IPS-18a (cell line): ENCODE measurements at regions not wholly inside any gene's neighbourhood (a gene's known extent, or its start where the extent isn't known, plus 50 kb on each side); places are given as distances from the start of the nearest gene placed in this dataset.
A peak's percentile ranks its signal among the peaks of the same experiment; 100 is the strongest.

Experiments
- H3K27ac ChIP-seq: one replicate; pipeline ENCODE4 v1.5.1; 2013; ENCODE audit warnings: low read length
- H3K27me3 ChIP-seq: one replicate; pipeline ENCODE4 v1.6.1; 2013; ENCODE audit warnings: mild to moderate bottlenecking, low read length; ENCODE audit not compliant: control insufficient read depth, insufficient read depth
- H3K36me3 ChIP-seq: one replicate; pipeline ENCODE4 v1.6.1; 2013; ENCODE audit warnings: low read depth, low read length; ENCODE audit not compliant: control insufficient read depth
- H3K4me1 ChIP-seq: one replicate; pipeline ENCODE4 v1.6.1; 2013; ENCODE audit warnings: low read depth, low read length; ENCODE audit not compliant: control insufficient read depth
- H3K4me3 ChIP-seq: one replicate; pipeline ENCODE4 v1.5.1; 2013; ENCODE audit warnings: low read length
- H3K9ac ChIP-seq: one replicate; pipeline ENCODE4 v1.6.1; 2013; ENCODE audit warnings: mild to moderate bottlenecking, low read length, moderate library complexity
- H3K9me3 ChIP-seq: one replicate; pipeline ENCODE4 v1.6.1; 2013; ENCODE audit warnings: low read depth, low read length; ENCODE audit not compliant: control insufficient read depth

DNA sequence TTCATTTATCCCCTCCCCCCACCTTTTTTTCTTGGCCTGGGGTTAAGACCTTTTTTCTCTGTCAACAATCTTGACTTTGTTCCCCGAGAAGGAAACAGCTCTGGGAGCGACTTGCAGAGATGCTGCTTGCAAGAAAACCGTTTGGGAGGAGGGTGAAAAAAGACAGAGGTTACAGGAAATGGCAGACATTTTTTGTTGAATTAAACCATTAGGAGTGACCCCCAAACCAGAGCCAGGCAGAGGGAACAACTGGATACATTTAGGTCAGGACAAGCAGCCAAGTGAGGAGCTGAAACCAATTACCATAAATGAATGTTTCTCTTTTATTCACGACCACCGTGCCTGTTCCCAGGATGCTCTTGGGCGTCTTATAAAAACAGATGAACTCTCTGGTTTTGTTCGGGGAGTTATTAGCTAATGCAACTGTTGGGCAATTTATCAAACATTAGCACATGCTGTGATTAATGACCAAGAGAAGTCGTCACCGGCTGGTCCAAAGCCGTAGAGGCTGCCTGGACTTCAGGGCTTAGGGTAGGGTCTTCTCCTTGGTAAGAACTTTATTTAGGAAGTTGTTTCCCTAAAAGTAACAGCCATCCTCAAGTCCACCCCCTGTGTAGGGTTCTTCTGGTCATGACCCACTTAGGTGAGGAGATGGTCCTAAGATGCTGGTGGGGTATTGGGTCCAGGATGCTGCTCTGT lies 141.0 kb downstream of the FOXD2 start:
- Histone ChIP-seq H3K27ac (no peak overlapping the region), H3K9ac (no peak overlapping the region), H3K4me3 (no peak overlapping the region), H3K36me3 (no peaks in the 10 kb centered on the region), H3K9me3 (no peaks in the 10 kb centered on the region), H3K4me1 (peaks cover 16% of the 10 kb centered on the region), H3K27me3 (no peaks in the 10 kb centered on the region)

DNA sequence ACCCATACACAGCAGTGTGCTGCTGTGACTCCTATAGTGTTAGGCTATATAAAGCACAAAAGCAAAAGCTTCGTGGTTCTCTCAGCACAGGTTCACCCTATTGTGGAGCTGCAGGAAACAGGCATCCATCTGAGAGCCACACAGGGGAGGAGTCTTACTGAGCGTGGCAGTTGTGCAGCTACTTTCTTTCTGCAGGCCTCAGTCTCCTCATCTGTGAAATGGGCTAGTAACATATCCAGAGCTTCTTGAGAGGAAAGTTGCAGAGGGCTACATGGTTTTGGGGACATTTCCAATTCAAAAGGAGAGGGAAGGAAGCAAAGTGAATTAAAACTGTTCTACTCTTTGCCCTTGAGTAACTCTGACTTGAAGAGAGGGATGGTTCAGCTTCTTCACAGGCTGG lies 142.0 kb downstream of the FOXD2 start:
- Histone ChIP-seq H3K36me3 (no peaks in the 10 kb centered on the region), H3K9me3 (no peaks in the 10 kb centered on the region), H3K27me3 (no peaks in the 10 kb centered on the region), H3K4me3 (no peak overlapping the region), H3K9ac (no peak overlapping the region), H3K4me1 (peaks cover 16% of the 10 kb centered on the region), H3K27ac (no peak overlapping the region)

DNA sequence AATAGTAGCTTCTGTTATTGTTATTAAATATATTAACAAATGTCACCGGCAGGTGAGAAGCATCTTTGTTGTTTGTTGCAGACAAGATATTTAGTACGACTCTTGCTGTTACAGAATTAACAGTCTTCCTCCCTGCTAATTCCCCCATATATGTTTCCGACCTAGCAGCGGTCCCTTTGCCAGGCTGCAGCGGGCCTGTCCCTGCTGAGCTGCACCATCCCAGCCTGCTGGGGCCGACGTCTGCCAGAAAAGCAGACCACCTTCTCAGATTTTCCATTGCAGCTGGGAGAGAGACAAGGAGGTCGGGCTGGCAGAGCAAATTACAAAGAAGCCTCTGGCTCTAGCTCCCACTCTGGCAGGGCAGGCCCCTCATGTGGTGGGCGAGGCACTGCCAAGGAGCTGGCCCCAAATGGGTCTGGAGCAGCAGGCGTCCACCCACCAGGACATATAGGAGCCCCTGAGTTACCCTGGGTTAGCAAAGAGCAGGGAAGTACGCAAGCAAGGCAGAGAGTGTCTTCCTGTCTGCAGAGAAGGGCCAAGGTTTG lies 142.7 kb downstream of the FOXD2 start:
- H3K27ac ChIP-seq: no peak overlapping the region
- no peak overlapping the region for H3K9ac ChIP-seq
- no peak overlapping the region for H3K4me3 ChIP-seq
- peaks cover 16% of the 10 kb centered on the region for H3K4me1 ChIP-seq
- H3K27me3 ChIP-seq: no peaks in the 10 kb centered on the region
- no peaks in the 10 kb centered on the region for H3K36me3 ChIP-seq
- H3K9me3 ChIP-seq: no peaks in the 10 kb centered on the region

DNA sequence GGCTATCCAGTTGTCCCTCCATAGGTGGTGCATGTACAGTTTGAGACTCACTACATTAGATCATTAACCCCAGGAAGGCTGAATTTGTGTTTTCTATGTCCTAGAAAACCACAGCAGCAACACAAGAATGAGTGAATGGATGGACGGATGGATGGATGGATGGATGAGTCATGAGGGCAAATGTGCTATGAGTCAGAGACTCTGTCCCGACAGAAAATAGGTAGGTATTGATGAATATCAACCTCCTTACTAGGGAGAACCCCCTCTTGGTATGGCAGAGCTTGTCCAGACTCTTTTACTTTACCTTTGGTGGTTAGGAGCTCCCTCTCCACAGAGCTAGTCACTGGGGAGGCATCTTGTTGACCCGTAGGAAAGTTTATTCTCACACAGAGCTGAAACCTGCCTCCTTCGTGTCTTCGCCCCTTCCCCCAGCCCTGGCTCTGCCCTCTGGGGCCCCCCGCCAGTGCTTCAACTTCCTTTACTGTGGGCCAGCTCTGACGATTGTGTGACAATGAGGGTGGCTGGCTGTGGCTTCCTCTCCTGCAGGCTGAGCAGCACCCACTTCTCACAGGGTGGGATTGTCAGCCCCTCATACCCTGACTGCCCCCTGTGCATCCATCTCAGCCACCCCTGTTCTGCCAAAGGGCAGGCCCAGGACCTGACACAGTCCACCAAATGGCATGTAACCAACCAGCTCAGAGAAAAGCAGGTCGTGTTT lies 145.2 kb downstream of the FOXD2 start:
- H3K9me3 ChIP-seq: no peaks in the 10 kb centered on the region
- peaks cover 11% of the 10 kb centered on the region for H3K4me1 ChIP-seq
- no peak overlapping the region for H3K4me3 ChIP-seq
- H3K27ac ChIP-seq: no peak overlapping the region
- H3K9ac ChIP-seq: no peak overlapping the region
- no peaks in the 10 kb centered on the region for H3K36me3 ChIP-seq
- H3K27me3 ChIP-seq: no peaks in the 10 kb centered on the region

DNA sequence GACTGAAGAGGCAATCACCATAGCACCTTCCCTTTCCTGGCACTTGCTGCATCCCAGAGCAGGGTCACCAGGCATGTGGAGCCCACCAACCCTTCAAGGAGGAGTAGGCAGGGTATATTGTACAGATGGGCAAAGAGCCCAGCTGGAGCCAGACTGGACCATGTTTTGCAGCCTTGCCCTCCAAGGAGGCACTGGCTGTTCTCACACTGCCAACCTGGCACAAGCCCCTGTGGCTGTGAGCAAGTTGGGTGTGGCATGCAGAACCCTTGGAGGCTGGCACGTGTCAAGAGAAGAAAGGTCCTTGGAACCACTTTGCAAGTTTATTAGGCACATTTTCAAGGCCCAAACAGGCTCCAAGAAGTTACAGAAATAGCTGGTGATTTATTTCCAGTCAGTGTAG lies 146.4 kb downstream of the FOXD2 start:
- Histone ChIP-seq H3K27ac (no peak overlapping the region), H3K4me1 (peaks cover 3% of the 10 kb centered on the region), H3K27me3 (no peaks in the 10 kb centered on the region), H3K9me3 (no peaks in the 10 kb centered on the region), H3K9ac (no peak overlapping the region), H3K4me3 (no peak overlapping the region), H3K36me3 (no peaks in the 10 kb centered on the region)

DNA sequence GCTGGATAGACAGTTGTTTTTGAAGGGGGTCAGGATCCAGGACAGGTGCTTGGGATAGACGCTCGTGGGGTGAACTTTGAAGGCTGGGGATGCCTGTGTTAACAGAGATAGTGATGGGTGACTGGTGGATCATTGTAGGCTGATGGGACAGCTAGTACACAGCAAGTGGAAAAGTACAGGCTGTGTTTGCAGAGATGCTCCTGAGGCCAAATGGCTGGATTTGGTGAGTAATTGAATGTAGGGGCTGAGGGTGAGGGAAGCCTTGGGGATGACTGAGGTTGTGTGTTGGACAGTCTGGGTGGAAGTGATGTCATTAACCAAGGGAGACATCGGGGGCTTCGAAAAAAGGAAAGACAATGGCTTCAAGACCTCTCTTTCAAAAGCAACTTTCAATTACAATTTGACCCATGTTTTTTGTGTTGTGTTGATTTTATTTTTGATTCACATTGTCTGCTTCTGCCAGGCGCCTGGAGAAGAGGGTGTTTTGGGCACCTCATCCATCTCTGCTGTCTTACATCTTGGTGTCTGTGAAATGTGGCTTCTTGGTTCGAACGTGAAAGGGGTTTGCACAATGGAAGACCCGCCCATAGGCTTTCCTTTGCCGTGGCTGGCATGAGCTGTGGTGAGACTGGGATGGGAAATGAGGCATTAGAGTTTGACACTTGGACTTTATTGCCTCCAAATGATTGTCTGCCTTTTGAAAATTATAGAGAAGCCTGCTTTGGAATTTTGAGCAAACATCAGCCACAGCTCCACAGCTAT lies 147.5 kb downstream of the FOXD2 start:
- no peak overlapping the region for H3K4me3 ChIP-seq
- no peak overlapping the region for H3K9ac ChIP-seq
- no peaks in the 10 kb centered on the region for H3K36me3 ChIP-seq
- H3K27me3 ChIP-seq: peaks cover 4% of the 10 kb centered on the region
- H3K4me1 ChIP-seq: peaks cover 3% of the 10 kb centered on the region
- no peak overlapping the region for H3K27ac ChIP-seq
- no peaks in the 10 kb centered on the region for H3K9me3 ChIP-seq

DNA sequence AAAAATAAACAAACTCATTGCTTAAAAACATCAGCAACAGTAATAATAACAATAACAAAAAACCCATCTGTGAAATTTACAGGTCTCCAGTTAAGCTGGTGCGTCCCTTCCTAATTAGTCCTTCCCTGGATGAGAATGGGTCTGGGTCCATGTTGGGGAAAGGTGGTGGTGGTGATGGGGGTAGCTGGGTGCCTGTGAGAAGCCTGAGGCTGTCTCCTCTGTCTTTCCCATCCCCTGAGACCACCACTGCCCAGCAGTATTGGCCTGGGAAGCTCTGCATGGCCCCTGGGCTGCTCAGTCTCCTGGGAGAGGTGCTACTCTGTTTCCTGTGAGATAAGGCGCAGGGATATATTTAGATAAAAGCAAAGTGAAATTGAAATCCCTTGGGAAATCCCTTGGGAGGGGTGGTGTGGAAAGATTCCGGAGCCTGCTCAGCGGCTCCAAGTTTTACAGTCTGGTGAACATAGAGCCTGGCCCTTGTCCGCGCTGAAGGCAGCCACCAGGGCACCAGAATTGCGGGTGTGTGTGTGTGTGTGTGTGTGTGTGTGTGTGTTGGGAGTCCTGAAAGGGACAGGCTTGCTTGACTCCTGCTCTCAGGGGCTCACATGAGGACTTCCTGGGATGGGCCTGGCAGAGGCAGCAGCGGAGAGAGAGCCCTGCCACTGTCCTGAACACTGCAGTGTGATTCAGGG lies 150.2 kb downstream of the FOXD2 start:
- Histone ChIP-seq H3K9me3 (no peaks in the 10 kb centered on the region), H3K36me3 (no peaks in the 10 kb centered on the region), H3K27me3 (peaks cover 21% of the 10 kb centered on the region), H3K27ac (no peak overlapping the region), H3K9ac (no peak overlapping the region), H3K4me1 (peaks cover 3% of the 10 kb centered on the region), H3K4me3 (no peak overlapping the region)

DNA sequence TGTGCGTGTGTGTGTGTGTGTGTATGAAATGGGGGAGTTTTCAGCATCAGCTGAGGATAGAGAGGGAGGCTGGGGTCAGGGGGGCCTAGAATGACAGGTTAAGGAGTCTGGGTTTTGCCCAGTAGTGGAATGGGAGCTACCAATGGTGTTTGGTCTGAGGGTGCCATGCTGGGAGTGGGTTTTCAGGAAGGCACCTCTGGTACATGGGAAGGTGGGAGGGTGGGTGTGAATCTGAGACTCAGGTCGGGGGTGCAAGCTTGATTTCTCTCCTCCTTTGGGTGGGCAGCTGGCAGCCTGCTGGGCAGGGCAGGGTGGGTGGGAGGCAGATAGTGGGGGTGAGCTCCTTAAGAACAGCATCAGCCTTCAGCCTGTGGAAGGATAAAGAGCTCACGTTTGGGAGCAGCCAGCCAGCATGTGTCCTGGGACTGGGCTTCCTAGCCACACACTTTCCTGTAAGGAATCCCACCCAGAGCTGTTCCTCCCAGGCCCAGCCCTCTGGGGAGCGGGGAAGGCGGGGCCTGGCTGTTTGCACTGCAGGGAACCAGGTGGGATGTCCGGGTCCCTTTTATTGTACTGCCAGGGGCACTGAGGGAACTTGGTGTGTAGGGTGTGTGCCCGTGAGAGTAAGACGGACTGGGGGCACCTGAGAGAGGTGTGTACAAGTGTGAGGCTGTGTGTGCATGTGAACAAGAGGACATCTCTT lies 152.8 kb downstream of the FOXD2 start:
- H3K27ac ChIP-seq: no peak overlapping the region
- no peaks in the 10 kb centered on the region for H3K4me1 ChIP-seq
- H3K9ac ChIP-seq: no peak overlapping the region
- H3K27me3 ChIP-seq: peaks cover 41% of the 10 kb centered on the region
- H3K9me3 ChIP-seq: no peaks in the 10 kb centered on the region
- H3K36me3 ChIP-seq: no peaks in the 10 kb centered on the region
- no peak overlapping the region for H3K4me3 ChIP-seq

DNA sequence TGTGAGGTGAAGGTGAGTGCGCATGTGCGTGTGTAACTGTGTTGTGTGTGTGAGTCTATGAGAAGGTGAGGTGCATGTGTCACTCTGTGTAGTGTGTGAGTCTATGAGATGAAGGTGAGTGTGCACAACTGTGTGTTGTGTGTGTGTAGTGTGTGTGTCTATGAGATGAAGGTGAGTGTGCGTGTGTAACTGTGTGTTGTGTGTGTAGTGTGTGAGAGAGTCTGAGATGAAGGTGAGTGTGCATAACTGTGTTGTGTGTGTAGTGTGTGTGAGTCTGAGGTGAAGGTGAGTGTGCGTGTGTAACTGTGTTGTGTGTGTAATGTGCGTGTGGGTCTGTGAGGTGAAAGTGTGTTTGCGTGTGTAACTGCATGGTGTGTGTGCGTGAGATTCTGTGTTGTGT lies 154.0 kb downstream of the FOXD2 start:
- peaks cover 41% of the 10 kb centered on the region for H3K27me3 ChIP-seq
- no peak overlapping the region for H3K9ac ChIP-seq
- no peaks in the 10 kb centered on the region for H3K36me3 ChIP-seq
- no peaks in the 10 kb centered on the region for H3K4me1 ChIP-seq
- H3K4me3 ChIP-seq: no peak overlapping the region
- H3K9me3 ChIP-seq: no peaks in the 10 kb centered on the region
- no peak overlapping the region for H3K27ac ChIP-seq

DNA sequence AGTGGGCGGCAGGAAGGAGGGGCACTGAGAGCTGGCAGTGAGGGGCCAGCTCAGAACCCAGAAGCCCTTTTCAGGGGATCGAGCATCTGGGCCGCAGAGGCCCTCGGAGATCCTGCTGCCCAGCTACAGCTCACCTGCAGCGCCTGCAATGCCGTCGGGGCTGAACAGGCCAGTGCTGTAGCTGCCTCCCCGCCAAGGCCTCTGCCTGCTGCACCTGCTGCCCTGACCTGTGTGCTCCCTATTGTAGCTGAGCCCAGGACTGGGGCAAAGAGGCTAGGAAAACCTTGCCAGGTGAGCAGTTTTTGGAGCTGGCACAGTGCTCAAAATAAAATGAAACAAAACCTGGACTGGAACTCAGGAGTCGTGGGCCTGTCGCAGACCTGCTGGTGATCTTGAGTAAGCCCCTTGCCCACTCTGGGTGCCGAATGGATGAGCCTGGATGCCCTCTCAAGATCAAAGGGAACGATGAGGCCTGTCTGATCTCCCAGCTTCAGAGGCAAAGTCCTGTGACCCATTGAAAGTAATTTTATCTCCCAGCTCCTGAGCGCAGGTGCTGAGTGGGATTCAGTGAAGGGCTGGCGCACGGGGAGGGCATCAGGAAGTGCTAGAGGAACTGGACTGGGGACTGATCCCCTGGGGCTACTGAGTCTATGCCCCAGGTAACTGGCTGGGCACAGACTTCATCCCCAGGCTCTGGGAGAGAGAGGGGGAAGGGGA lies 154.6 kb downstream of the FOXD2 start:
- H3K9ac ChIP-seq: no peak overlapping the region
- no peaks in the 10 kb centered on the region for H3K4me1 ChIP-seq
- H3K27me3 ChIP-seq: peaks cover 41% of the 10 kb centered on the region
- no peaks in the 10 kb centered on the region for H3K9me3 ChIP-seq
- H3K27ac ChIP-seq: no peak overlapping the region
- peak overlapping the region; percentile 57 for H3K4me3 ChIP-seq
- H3K36me3 ChIP-seq: no peaks in the 10 kb centered on the region
